Neural progenitor cell (in vitro differentiated cells): ENCODE measurements at regions not wholly inside any gene's neighbourhood (a gene's known extent, or its start where the extent isn't known, plus 50 kb on each side); places are given as distances from the start of the nearest gene placed in this dataset.

Experiments used
- DNase-seq: peaks from one replicate; pipeline ENCODE4 v3.0.0-alpha.2; 2016; ENCODE audit warnings: low spot score
- H2AFZ ChIP-seq: fragments of 200-600 bp; sonication (generic); replicated peaks from 2 replicates; pipeline ENCODE4 v1.6.1; 2016; ENCODE audit warnings: antibody characterized with exemption
- H3F3A ChIP-seq: fragments of 200-600 bp; sonication (generic); 2 replicates; pipeline ENCODE4 v1.6.1; 2016; ENCODE audit warnings: antibody characterized with exemption, low read depth
- H3K27ac ChIP-seq: fragments of 200-600 bp; sonication (generic); 2 replicates; pipeline ENCODE4 v1.5.1; 2016; ENCODE audit warnings: mild to moderate bottlenecking
- H3K27me3 ChIP-seq: fragments of 200-600 bp; sonication (generic); 2 replicates; pipeline ENCODE4 v1.6.1; 2016; ENCODE audit warnings: mild to moderate bottlenecking, moderate library complexity
- H3K36me3 ChIP-seq: fragments of 200-600 bp; sonication (generic); 2 replicates; pipeline ENCODE4 v1.5.1; 2016
- H3K4me1 ChIP-seq: fragments of 200-600 bp; sonication (generic); 2 replicates; pipeline ENCODE4 v1.6.1; 2016; ENCODE audit warnings: mixed run types
- H3K4me2 ChIP-seq: fragments of 200-600 bp; sonication (generic); 2 replicates; pipeline ENCODE4 v1.6.1; 2016
- H3K4me3 ChIP-seq: fragments of 200-600 bp; sonication (generic); 2 replicates; pipeline ENCODE4 v1.5.1; 2016
- H3K79me2 ChIP-seq: fragments of 200-600 bp; sonication (generic); 2 replicates; pipeline ENCODE4 v1.6.1; 2016; ENCODE audit warnings: low read depth
- H3K9ac ChIP-seq: fragments of 200-600 bp; sonication (generic); 2 replicates; pipeline ENCODE4 v1.6.1; 2016
- H3K9me3 ChIP-seq: fragments of 200-600 bp; sonication (generic); 2 replicates; pipeline ENCODE4 v1.5.1; 2016; ENCODE audit warnings: low read depth
- H4K20me1 ChIP-seq: fragments of 200-600 bp; sonication (generic); 2 replicates; pipeline ENCODE4 v1.6.1; 2016; ENCODE audit warnings: low read depth
- H3K27ac Mint-ChIP-seq: 3 replicates; pipeline ENCODE4 v1.8.0; 2021; ENCODE audit warnings: mixed read lengths
- H3K27me3 Mint-ChIP-seq: 2 replicates; pipeline ENCODE4 v1.8.0; 2022; ENCODE audit warnings: low read depth, mild to moderate bottlenecking, inconsistent platforms, moderate library complexity, mixed read lengths; ENCODE audit not compliant: insufficient read depth
- H3K36me3 Mint-ChIP-seq: 3 replicates; pipeline ENCODE4 v1.8.0; 2021; ENCODE audit warnings: mixed read lengths
- H3K4me1 Mint-ChIP-seq: 3 replicates; pipeline ENCODE4 v1.8.0; 2021; ENCODE audit warnings: mixed read lengths
- H3K4me3 Mint-ChIP-seq: 3 replicates; pipeline ENCODE4 v1.8.0; 2021; ENCODE audit warnings: mild to moderate bottlenecking, moderate library complexity, mixed read lengths
- H3K9me3 Mint-ChIP-seq: 3 replicates; pipeline ENCODE4 v1.8.0; 2020; ENCODE audit warnings: mixed read lengths
- EZH2 ChIP-seq: fragments of 200-600 bp; sonication (generic); IDR thresholded peaks from 2 replicates; pipeline ENCODE4 v1.6.1; 2017; ENCODE audit warnings: antibody characterized with exemption, mild to moderate bottlenecking, moderate library complexity
- EZH2phosphoT487 ChIP-seq: fragments of 200-600 bp; sonication (generic); IDR thresholded peaks from 2 replicates; pipeline ENCODE4 v1.6.1; 2017; ENCODE audit warnings: antibody characterized with exemption
- TF ChIP-seq, protein P1 (sequence below): fragments of 200-600 bp; sonication (generic); IDR thresholded peaks from 2 replicates; pipeline ENCODE4 v1.5.1; 2017; ENCODE audit warnings: antibody characterized with exemption, mild to moderate bottlenecking

GRCh38 chr2:19673213-19673791 lies 228.5 kb downstream of the TTC32 start:
- Histone ChIP-seq H3K4me1 (peaks cover 5% of the 10 kb centered on the region), H4K20me1 (no peaks in the 10 kb centered on the region), H2AFZ (no peak overlapping the region), H3K9ac (no peak overlapping the region), H3F3A (no peaks in the 10 kb centered on the region), H3K4me2 (no peak overlapping the region), H3K27me3 (no peaks in the 10 kb centered on the region), H3K27ac (no peak overlapping the region), H3K9me3 (no peaks in the 10 kb centered on the region), H3K36me3 (no peaks in the 10 kb centered on the region), H3K4me3 (no peak overlapping the region), H3K79me2 (no peaks in the 10 kb centered on the region)
- TF ChIP-seq EZH2 (no peak), EZH2phosphoT487 (no peak)
- TF ChIP-seq, protein P1, sequence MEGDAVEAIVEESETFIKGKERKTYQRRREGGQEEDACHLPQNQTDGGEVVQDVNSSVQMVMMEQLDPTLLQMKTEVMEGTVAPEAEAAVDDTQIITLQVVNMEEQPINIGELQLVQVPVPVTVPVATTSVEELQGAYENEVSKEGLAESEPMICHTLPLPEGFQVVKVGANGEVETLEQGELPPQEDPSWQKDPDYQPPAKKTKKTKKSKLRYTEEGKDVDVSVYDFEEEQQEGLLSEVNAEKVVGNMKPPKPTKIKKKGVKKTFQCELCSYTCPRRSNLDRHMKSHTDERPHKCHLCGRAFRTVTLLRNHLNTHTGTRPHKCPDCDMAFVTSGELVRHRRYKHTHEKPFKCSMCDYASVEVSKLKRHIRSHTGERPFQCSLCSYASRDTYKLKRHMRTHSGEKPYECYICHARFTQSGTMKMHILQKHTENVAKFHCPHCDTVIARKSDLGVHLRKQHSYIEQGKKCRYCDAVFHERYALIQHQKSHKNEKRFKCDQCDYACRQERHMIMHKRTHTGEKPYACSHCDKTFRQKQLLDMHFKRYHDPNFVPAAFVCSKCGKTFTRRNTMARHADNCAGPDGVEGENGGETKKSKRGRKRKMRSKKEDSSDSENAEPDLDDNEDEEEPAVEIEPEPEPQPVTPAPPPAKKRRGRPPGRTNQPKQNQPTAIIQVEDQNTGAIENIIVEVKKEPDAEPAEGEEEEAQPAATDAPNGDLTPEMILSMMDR, result no peak
- H3K36me3 Mint-ChIP-seq, result no peaks in the 10 kb centered on the region
- no peak for DNase-seq
- H3K4me3 Mint-ChIP-seq, result no peak overlapping the region
- H3K27me3 Mint-ChIP-seq, result peaks cover 2% of the 10 kb centered on the region
- H3K27ac Mint-ChIP-seq, result peak overlapping the region; percentile 15
- peaks cover 30% of the 10 kb centered on the region for H3K4me1 Mint-ChIP-seq
- H3K9me3 Mint-ChIP-seq, result no peaks in the 10 kb centered on the region

DNA sequence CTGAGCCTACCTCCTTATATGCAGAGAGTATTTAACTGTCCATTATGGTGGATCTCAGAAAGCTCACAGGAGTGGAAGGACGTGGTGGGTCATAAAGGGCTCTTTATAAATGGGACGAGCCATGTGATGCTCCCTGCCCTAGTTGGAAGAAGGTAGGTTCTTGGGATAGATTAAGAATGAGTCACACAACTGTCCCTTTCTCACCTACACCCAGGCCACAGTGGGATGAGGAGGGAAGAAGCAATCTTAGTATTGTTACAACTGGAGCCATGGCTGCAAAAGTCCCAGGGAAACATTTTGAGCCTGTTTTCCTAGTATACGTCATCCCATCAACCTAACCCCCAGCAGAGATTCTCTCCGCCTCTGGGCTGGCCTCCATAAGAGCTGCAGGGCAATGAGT lies 229.9 kb downstream of the TTC32 start:
- no peaks in the 10 kb centered on the region for H3K36me3 ChIP-seq
- H3K27ac Mint-ChIP-seq, result no peak overlapping the region
- no peak overlapping the region for H3K4me2 ChIP-seq
- peaks cover 2% of the 10 kb centered on the region for H3K27me3 Mint-ChIP-seq
- H3K9me3 Mint-ChIP-seq, result no peaks in the 10 kb centered on the region
- H3K4me3 Mint-ChIP-seq, result no peak overlapping the region
- H3K9me3 ChIP-seq, result no peaks in the 10 kb centered on the region
- no peak overlapping the region for H3K27ac ChIP-seq
- no peak overlapping the region for H3K4me3 ChIP-seq
- TF ChIP-seq EZH2phosphoT487 (no peak), EZH2 (no peak)
- TF ChIP-seq, protein P1, result no peak
- H3K9ac ChIP-seq, result no peak overlapping the region
- H3K36me3 Mint-ChIP-seq, result no peaks in the 10 kb centered on the region
- H2AFZ ChIP-seq, result no peak overlapping the region
- H4K20me1 ChIP-seq, result no peaks in the 10 kb centered on the region
- H3K79me2 ChIP-seq, result no peaks in the 10 kb centered on the region
- H3K27me3 ChIP-seq, result no peaks in the 10 kb centered on the region
- peaks cover 32% of the 10 kb centered on the region for H3K4me1 Mint-ChIP-seq
- H3F3A ChIP-seq, result no peaks in the 10 kb centered on the region
- H3K4me1 ChIP-seq, result peaks cover 5% of the 10 kb centered on the region
- no peak for DNase-seq

DNA sequence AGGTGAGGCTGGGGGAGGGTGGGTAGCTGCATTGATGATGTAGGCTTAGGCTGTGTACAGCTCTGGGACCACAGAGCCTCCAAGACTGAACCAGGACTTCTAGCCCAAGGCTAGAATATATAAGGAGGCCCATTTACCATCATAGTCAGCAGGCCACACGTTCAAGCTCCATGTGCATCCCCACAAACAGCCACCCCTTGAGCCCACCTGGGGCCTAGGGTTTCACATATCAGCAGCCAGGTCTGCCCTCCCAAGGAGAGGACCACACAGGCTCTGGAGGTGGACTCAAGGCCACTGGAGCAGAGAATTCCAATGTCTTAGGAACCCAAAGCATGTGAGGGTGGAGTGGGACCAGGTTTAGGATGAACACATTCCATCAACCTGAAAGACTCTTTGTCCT lies 230.5 kb downstream of the TTC32 start:
- Histone ChIP-seq H3K27ac (no peak overlapping the region), H3K9me3 (no peaks in the 10 kb centered on the region), H4K20me1 (no peaks in the 10 kb centered on the region), H3K4me3 (no peak overlapping the region), H3K79me2 (no peaks in the 10 kb centered on the region), H3K27me3 (no peaks in the 10 kb centered on the region), H3K9ac (no peak overlapping the region), H3K4me1 (peaks cover 5% of the 10 kb centered on the region), H3K36me3 (no peaks in the 10 kb centered on the region), H3K4me2 (no peak overlapping the region), H3F3A (no peaks in the 10 kb centered on the region), H2AFZ (no peak overlapping the region)
- no peak for DNase-seq
- Mint-ChIP-seq H3K36me3 (no peaks in the 10 kb centered on the region), H3K4me3 (no peak overlapping the region), H3K27me3 (peaks cover 2% of the 10 kb centered on the region), H3K27ac (no peak overlapping the region), H3K9me3 (no peaks in the 10 kb centered on the region), H3K4me1 (peaks cover 32% of the 10 kb centered on the region)
- TF ChIP-seq EZH2phosphoT487, result no peak
- TF ChIP-seq, protein P1, result no peak
- no peak for TF ChIP-seq EZH2
